ENCODE measurements at regions not wholly inside any gene's neighbourhood (a gene's known extent, or its start where the extent isn't known, plus 50 kb on each side); places are given as distances from the start of the nearest gene placed in this dataset.

DNA sequence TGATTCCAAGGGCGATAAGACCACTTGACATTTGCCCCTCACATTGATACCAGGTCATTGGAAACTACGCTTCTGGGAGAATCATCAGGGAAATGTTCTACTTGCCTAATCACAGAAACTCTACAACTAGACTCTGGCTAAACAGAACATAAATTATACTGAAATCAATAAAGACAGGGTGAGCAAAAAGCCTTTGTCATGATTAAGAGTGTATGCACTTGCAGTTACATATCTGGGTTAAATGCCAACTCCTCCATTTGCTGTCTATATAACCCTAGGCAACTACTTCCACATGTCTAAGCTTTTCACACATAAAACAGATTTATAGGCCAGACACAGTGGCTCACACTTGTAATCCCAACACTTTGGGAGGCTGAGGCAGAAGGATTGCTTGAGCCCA lies 125.7 kb downstream of the PHLDA1 start:
- no peaks in the 10 kb centered on the region for H3K27me3 ChIP-seq (ENCODE audit: insufficient read depth)
- no peak overlapping the region for H3K4me3 ChIP-seq (ENCODE audit: low read depth in 2 of 2, low read length in 1 of 2)
- CTCF ChIA-PET: no interaction called here
- no peaks in the 10 kb centered on the region for H3K79me2 ChIP-seq (ENCODE audit: insufficient read depth)
- no peaks in the 10 kb centered on the region for H3K9me2 ChIP-seq
- no peaks in the 10 kb centered on the region for H4K20me1 ChIP-seq (ENCODE audit: insufficient read depth)
- WGBS (ENCODE audit: low lambda C conversion rate): 100% methylated on average over 2 of the region's 2 CpGs
- POLR2A ChIA-PET: no interaction called here
- no peak for DNase-seq
- H3K27ac ChIP-seq (ENCODE audit: low read depth in 2 of 2, low read length in 1 of 2): no peak overlapping the region
- H3K9ac ChIP-seq: no peak overlapping the region
- no peak overlapping the region for H3K4me2 ChIP-seq
- no peaks in the 10 kb centered on the region for H3K36me3 ChIP-seq (replicated peaks in 1 of 2; ENCODE audit: control insufficient read depth in 1 of 2, insufficient read depth in 2 of 2, low read length in 1 of 2)
- peaks cover 6 to 9% of the 10 kb centered on the region in 2 experiments; a peak in 2 of 4 replicates for H3K4me1 ChIP-seq (ENCODE audit: control insufficient read depth in 1 of 2, insufficient read depth in 2 of 2, low read depth in 1 of 2, low read length in 1 of 2)
- H3K9me3 ChIP-seq: no peaks in the 10 kb centered on the region
- H3F3A ChIP-seq (replicated peaks; ENCODE audit: insufficient read depth): peaks cover 5% of the 10 kb centered on the region
- TF ChIP-seq, protein P1, sequence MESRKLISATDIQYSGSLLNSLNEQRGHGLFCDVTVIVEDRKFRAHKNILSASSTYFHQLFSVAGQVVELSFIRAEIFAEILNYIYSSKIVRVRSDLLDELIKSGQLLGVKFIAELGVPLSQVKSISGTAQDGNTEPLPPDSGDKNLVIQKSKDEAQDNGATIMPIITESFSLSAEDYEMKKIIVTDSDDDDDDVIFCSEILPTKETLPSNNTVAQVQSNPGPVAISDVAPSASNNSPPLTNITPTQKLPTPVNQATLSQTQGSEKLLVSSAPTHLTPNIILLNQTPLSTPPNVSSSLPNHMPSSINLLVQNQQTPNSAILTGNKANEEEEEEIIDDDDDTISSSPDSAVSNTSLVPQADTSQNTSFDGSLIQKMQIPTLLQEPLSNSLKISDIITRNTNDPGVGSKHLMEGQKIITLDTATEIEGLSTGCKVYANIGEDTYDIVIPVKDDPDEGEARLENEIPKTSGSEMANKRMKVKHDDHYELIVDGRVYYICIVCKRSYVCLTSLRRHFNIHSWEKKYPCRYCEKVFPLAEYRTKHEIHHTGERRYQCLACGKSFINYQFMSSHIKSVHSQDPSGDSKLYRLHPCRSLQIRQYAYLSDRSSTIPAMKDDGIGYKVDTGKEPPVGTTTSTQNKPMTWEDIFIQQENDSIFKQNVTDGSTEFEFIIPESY (IDR thresholded peaks at IDR 0.05; ENCODE audit: borderline replicate concordance, low read depth): no peak
- TF ChIP-seq FOSL2 (IDR thresholded peaks at IDR 0.05; ENCODE audit: borderline replicate concordance, low read depth) (no peak), EZH2phosphoT487 (IDR thresholded peaks at IDR 0.05; ENCODE audit: borderline replicate concordance, low read depth) (no peak), CHD2 (IDR thresholded peaks at IDR 0.05; ENCODE audit: low read length, partially characterized antibody) (no peak), EP300 (IDR thresholded peaks at IDR 0.05; ENCODE audit: borderline replicate concordance in 1 of 2, low read depth in 1 of 2, low read length in 1 of 2) (no peak), PBX3 (IDR thresholded peaks at IDR 0.05) (no peak), TEAD4 (IDR thresholded peaks at IDR 0.05; ENCODE audit: borderline replicate concordance, insufficient read depth) (no peak), RXRA (IDR thresholded peaks at IDR 0.05; ENCODE audit: borderline replicate concordance, low read depth) (no peak)
- TF ChIP-seq, protein P2, sequence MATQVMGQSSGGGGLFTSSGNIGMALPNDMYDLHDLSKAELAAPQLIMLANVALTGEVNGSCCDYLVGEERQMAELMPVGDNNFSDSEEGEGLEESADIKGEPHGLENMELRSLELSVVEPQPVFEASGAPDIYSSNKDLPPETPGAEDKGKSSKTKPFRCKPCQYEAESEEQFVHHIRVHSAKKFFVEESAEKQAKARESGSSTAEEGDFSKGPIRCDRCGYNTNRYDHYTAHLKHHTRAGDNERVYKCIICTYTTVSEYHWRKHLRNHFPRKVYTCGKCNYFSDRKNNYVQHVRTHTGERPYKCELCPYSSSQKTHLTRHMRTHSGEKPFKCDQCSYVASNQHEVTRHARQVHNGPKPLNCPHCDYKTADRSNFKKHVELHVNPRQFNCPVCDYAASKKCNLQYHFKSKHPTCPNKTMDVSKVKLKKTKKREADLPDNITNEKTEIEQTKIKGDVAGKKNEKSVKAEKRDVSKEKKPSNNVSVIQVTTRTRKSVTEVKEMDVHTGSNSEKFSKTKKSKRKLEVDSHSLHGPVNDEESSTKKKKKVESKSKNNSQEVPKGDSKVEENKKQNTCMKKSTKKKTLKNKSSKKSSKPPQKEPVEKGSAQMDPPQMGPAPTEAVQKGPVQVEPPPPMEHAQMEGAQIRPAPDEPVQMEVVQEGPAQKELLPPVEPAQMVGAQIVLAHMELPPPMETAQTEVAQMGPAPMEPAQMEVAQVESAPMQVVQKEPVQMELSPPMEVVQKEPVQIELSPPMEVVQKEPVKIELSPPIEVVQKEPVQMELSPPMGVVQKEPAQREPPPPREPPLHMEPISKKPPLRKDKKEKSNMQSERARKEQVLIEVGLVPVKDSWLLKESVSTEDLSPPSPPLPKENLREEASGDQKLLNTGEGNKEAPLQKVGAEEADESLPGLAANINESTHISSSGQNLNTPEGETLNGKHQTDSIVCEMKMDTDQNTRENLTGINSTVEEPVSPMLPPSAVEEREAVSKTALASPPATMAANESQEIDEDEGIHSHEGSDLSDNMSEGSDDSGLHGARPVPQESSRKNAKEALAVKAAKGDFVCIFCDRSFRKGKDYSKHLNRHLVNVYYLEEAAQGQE (IDR thresholded peaks at IDR 0.05; ENCODE audit: low read depth, low read length): no peak
- no peak overlapping the region for H2AFZ ChIP-seq (ENCODE audit: low read depth)

DNA sequence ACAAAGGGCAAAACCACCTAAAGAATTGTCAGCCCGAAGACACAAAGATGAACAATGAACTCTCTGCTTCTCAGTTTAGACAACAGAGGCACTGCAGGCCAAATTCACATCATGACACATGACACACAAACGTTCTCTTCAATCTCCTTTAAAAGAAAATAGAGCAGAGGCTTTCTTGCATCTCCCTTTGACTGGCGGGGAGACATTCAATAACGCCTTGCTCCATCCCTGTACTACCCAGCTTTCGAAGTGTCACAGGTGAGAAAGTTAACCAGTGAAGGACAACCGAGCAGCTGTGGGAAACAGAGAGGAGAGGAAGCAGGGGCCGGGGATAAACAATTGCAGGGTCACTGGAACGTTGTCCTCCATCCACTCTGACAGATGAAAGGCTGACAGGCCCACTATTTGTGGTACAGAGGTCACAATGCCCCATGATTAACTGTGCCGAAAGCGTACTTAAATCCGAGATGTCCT lies 130.8 kb downstream of the PHLDA1 start:
- Histone ChIP-seq H3K36me3 (replicated peaks in 1 of 2; ENCODE audit: control insufficient read depth in 1 of 2, insufficient read depth in 2 of 2, low read length in 1 of 2) (no peaks in the 10 kb centered on the region), H3K9me3 (no peaks in the 10 kb centered on the region), H3F3A (replicated peaks; ENCODE audit: insufficient read depth) (no peaks in the 10 kb centered on the region), H2AFZ (ENCODE audit: low read depth) (no peak overlapping the region), H3K9me2 (no peaks in the 10 kb centered on the region), H4K20me1 (ENCODE audit: insufficient read depth) (no peaks in the 10 kb centered on the region), H3K4me2 (no peak overlapping the region), H3K27me3 (ENCODE audit: insufficient read depth) (no peaks in the 10 kb centered on the region), H3K9ac (no peak overlapping the region), H3K79me2 (ENCODE audit: insufficient read depth) (no peaks in the 10 kb centered on the region), H3K4me3 (ENCODE audit: low read depth in 2 of 2, low read length in 1 of 2) (no peak overlapping the region), H3K27ac (ENCODE audit: low read depth in 2 of 2, low read length in 1 of 2) (no peak overlapping the region), H3K4me1 (ENCODE audit: control insufficient read depth in 1 of 2, insufficient read depth in 2 of 2, low read depth in 1 of 2, low read length in 1 of 2) (no peaks in the 10 kb centered on the region; a peak in 1 of 4 replicates)
- 89% methylated on average over 11 of the region's 11 CpGs for WGBS (ENCODE audit: low lambda C conversion rate)
- ChIA-PET POLR2A (no interaction called here), CTCF (interaction anchor here (1.6 kb wide), 1 partner anchor 12 kb away, joined by 7 read pairs; no protein-coding TSS in a partner anchor)
- DNase-seq: no peak
- TF ChIP-seq MXI1 (IDR thresholded peaks at IDR 0.05; ENCODE audit: low read depth, low read length) (no peak), EP300 (IDR thresholded peaks at IDR 0.05; ENCODE audit: borderline replicate concordance in 1 of 2, low read depth in 1 of 2, low read length in 1 of 2) (no peak), PBX3 (IDR thresholded peaks at IDR 0.05) (no peak), TCF12 (IDR thresholded peaks at IDR 0.05) (no peak), USF1 (IDR thresholded peaks at IDR 0.05; ENCODE audit: borderline replicate concordance, low read depth) (no peak), RAD21 (IDR thresholded peaks at IDR 0.05; ENCODE audit: low read length) (no peak), SIN3A (IDR thresholded peaks at IDR 0.05; ENCODE audit: borderline replicate concordance, low read depth, low read length) (no peak), ELF1 (IDR thresholded peaks at IDR 0.05) (no peak), RCOR1 (IDR thresholded peaks at IDR 0.05; ENCODE audit: low read length) (no peak), NRF1 (IDR thresholded peaks at IDR 0.05; ENCODE audit: low read depth, low read length) (no peak), POLR2AphosphoS5 (IDR thresholded peaks at IDR 0.05; ENCODE audit: low read depth, low read length) (no peak), CHD2 (IDR thresholded peaks at IDR 0.05; ENCODE audit: low read length, partially characterized antibody) (no peak)
- TF ChIP-seq, protein P3, sequence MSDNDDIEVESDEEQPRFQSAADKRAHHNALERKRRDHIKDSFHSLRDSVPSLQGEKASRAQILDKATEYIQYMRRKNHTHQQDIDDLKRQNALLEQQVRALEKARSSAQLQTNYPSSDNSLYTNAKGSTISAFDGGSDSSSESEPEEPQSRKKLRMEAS (IDR thresholded peaks at IDR 0.05; ENCODE audit: low read depth): no peak
